ENCODE measurements at regions not wholly inside any gene's neighbourhood (a gene's known extent, or its start where the extent isn't known, plus 50 kb on each side); places are given as distances from the start of the nearest gene placed in this dataset.

DNA sequence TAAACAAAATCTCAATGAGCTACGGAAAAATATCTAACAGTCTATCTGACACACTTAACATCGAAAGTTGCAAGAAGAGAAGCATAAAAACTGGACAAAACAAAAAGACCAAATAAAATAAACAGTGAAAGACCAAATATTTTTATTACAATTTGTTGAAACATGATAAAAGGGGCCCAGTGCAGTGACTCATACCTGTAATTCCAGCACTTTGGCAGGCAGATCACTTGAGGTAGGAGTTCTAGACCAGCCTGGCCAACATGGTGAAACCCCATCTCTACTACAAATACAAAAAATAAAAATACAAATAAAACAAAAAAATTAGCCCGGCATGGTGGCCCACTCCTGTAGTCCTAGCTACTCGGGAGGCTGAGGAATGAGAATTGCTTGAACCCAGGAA lies 914.0 kb upstream of the ALCAM start:
- ChIA-PET POLR2A (no interaction called here), CTCF (no interaction called here)
- no peak overlapping the region for H3K4me3 Mint-ChIP-seq (ENCODE audit: unreplicated experiment)
- no peaks in the 10 kb centered on the region for H3K9me3 Mint-ChIP-seq (ENCODE audit: unreplicated experiment)
- no peak overlapping the region for H3K27ac Mint-ChIP-seq (ENCODE audit: unreplicated experiment)
- no TSS peak for BruUV-seq (replicated peaks)
- Histone ChIP-seq H3K36me3 (ENCODE audit: control insufficient read depth, insufficient read depth, low read length) (no peaks in the 10 kb centered on the region), H3K4me1 (no peaks in the 10 kb centered on the region), H3K4me3 (ENCODE audit: low read depth, low read length) (no peak overlapping the region), H3K27me3 (replicated peaks; ENCODE audit: control insufficient read depth, insufficient read depth, low read length) (no peaks in the 10 kb centered on the region), H3K9me3 (no peaks in the 10 kb centered on the region)
- H3K36me3 Mint-ChIP-seq (ENCODE audit: insufficient read depth, unreplicated experiment), result no peaks in the 10 kb centered on the region
- no peak for TF ChIP-seq CTCF (IDR thresholded peaks at IDR 0.05; ENCODE audit: insufficient read depth in 1 of 2, low read depth in 1 of 2, low read length in 1 of 2, severe bottlenecking in 1 of 2, unreplicated experiment in 1 of 2)
- no peaks in the 10 kb centered on the region for H3K4me1 Mint-ChIP-seq (ENCODE audit: low read depth, unreplicated experiment)
- DNase-seq, result no peak
- intact Hi-C loops (cut with micrococcal nuclease; ENCODE audit: unreplicated experiment), result no loop called here
- no peaks in the 10 kb centered on the region for H3K27me3 Mint-ChIP-seq (ENCODE audit: insufficient read depth, unreplicated experiment)

GRCh38 chr3:104458657-104459056 lies 908.1 kb upstream of the ALCAM start:
- ChIA-PET CTCF (no interaction called here), POLR2A (no interaction called here)
- Histone ChIP-seq H3K36me3 (ENCODE audit: control insufficient read depth, insufficient read depth, low read length) (no peaks in the 10 kb centered on the region), H3K27me3 (replicated peaks; ENCODE audit: control insufficient read depth, insufficient read depth, low read length) (no peaks in the 10 kb centered on the region), H3K9me3 (no peaks in the 10 kb centered on the region), H3K4me3 (ENCODE audit: low read depth, low read length) (no peak overlapping the region), H3K4me1 (no peaks in the 10 kb centered on the region)
- H3K4me3 Mint-ChIP-seq (ENCODE audit: unreplicated experiment), result no peak overlapping the region
- intact Hi-C loops (cut with micrococcal nuclease; ENCODE audit: unreplicated experiment), result no loop called here
- no peaks in the 10 kb centered on the region for H3K9me3 Mint-ChIP-seq (ENCODE audit: unreplicated experiment)
- no peak for DNase-seq
- H3K36me3 Mint-ChIP-seq (ENCODE audit: insufficient read depth, unreplicated experiment), result no peaks in the 10 kb centered on the region
- H3K27ac Mint-ChIP-seq (ENCODE audit: unreplicated experiment), result no peak overlapping the region
- H3K27me3 Mint-ChIP-seq (ENCODE audit: insufficient read depth, unreplicated experiment), result no peaks in the 10 kb centered on the region
- no TSS peak for BruUV-seq (replicated peaks)
- H3K4me1 Mint-ChIP-seq (ENCODE audit: low read depth, unreplicated experiment), result no peaks in the 10 kb centered on the region
- no peak for TF ChIP-seq CTCF (IDR thresholded peaks at IDR 0.05; ENCODE audit: insufficient read depth in 1 of 2, low read depth in 1 of 2, low read length in 1 of 2, severe bottlenecking in 1 of 2, unreplicated experiment in 1 of 2)

DNA sequence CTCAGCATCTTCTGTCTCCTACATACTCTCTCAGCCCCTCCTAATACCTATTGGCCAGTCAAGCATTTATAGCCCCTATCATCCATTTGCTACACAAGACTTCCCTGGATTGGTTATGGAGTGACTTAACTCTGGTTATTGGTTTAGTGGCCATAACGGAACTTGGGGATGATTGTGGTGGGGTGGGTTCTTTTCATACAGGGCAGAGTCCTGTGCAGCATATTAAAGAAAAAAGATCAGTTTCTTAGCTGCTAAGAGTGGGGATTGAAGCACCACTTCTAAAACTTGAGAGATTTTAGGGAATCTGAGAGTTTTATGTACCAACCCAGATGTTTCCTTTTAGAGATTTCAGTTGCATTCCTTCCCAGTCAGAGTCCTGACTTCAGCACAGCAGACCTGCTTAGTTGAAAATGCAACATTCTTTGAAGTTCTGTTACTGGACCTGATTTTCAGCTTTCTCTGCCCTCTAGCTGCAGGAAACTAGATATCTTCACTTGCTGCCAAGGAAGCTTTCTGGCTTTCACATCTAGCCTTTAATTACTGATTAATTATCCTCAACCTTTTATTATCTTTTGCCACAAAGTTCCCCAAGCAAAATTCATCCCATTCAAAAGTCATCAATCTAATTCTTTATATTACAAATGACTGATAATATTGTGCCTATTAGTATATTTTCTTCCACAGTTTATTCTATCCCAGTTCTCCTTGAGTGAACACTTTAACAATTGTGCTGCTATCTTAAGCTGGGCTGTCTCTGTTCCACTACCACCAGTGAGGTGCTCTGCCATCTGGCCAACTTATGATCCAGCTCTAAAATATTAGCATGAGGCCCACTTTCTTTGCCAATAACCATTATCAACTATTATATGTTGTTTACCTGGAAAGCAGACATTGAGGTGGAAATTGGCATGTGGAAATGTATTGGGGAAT lies 906.0 kb upstream of the ALCAM start:
- Mint-ChIP-seq H3K9me3 (ENCODE audit: unreplicated experiment) (no peaks in the 10 kb centered on the region), H3K4me3 (ENCODE audit: unreplicated experiment) (no peak overlapping the region), H3K27me3 (ENCODE audit: insufficient read depth, unreplicated experiment) (no peaks in the 10 kb centered on the region), H3K4me1 (ENCODE audit: low read depth, unreplicated experiment) (no peaks in the 10 kb centered on the region), H3K36me3 (ENCODE audit: insufficient read depth, unreplicated experiment) (no peaks in the 10 kb centered on the region), H3K27ac (ENCODE audit: unreplicated experiment) (no peak overlapping the region)
- no peaks in the 10 kb centered on the region for H3K4me1 ChIP-seq
- intact Hi-C loops (cut with micrococcal nuclease; ENCODE audit: unreplicated experiment), result loop anchor here (1.0 kb wide), 1 partner anchor 666 kb away; no protein-coding TSS in a partner anchor
- H3K36me3 ChIP-seq (ENCODE audit: control insufficient read depth, insufficient read depth, low read length), result no peaks in the 10 kb centered on the region
- H3K27me3 ChIP-seq (replicated peaks; ENCODE audit: control insufficient read depth, insufficient read depth, low read length), result no peaks in the 10 kb centered on the region
- no TSS peak for BruUV-seq (replicated peaks)
- CTCF ChIA-PET, result no interaction called here
- peak in 1 of 2 experiments; percentile 3 for DNase-seq
- no peaks in the 10 kb centered on the region for H3K9me3 ChIP-seq
- H3K4me3 ChIP-seq (ENCODE audit: low read depth, low read length), result no peak overlapping the region
- TF ChIP-seq CTCF (IDR thresholded peaks at IDR 0.05; ENCODE audit: insufficient read depth in 1 of 2, low read depth in 1 of 2, low read length in 1 of 2, severe bottlenecking in 1 of 2, unreplicated experiment in 1 of 2), result peak in 1 of 2 experiments; percentile 20
- POLR2A ChIA-PET, result no interaction called here

Measured in Caco-2 (cell line).